ENCODE measurements at regions not wholly inside any gene's neighbourhood (a gene's known extent, or its start where the extent isn't known, plus 50 kb on each side); places are given as distances from the start of the nearest gene placed in this dataset.

DNA sequence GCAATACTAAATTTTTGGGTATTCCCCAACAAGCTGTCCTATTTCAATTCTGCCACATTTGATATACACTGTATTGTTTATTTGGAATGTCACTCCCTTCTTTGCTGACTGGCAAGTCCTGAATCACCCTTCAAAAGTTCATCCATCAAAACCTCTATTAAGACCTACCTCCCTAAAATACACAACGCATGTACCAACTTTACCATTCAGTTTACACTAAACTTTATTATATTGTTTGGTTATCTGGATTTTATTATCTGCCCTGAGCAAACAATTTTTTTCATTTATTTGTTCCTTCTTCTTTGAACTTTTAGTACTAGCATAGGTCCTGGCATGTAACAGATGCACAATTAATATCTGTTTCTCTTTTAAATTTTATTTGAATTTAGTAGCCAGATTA, 958.2 kb upstream of the ADGRB3 start:
- Histone ChIP-seq H3K9me1 (replicated peaks; ENCODE audit: control insufficient read depth, extremely low read depth, insufficient read depth, low read length) (no peaks in the 10 kb centered on the region), H2AFZ (ENCODE audit: low read depth, low read length) (no peak overlapping the region), H3K9me3 (replicated peaks; ENCODE audit: control insufficient read depth, insufficient read depth, low read length) (no peaks in the 10 kb centered on the region), H3K9ac (replicated peaks; ENCODE audit: extremely low read depth, insufficient read depth, low read length) (no peak overlapping the region), H3K79me2 (ENCODE audit: control insufficient read depth, insufficient read depth, low read length) (no peaks in the 10 kb centered on the region), H3K4me2 (ENCODE audit: insufficient read depth, low read length) (no peak overlapping the region), H3K4me1 (ENCODE audit: control insufficient read depth, extremely low read depth, insufficient read depth, low read length) (no peaks in the 10 kb centered on the region), H3K27ac (ENCODE audit: insufficient read depth, low read depth, low read length) (no peak overlapping the region), H3K4me3 (replicated peaks in 1 of 3; ENCODE audit: insufficient read depth in 1 of 3, low read depth in 1 of 3, low read length in 3 of 3) (no peak overlapping the region), H3K27me3 (ENCODE audit: control insufficient read depth in 2 of 2, insufficient read depth in 2 of 2, low read length in 2 of 2) (no peaks in the 10 kb centered on the region), H3K36me3 (ENCODE audit: control insufficient read depth in 2 of 2, extremely low read depth in 1 of 2, insufficient read depth in 2 of 2, low read length in 2 of 2) (no peaks in the 10 kb centered on the region), H4K20me1 (replicated peaks; ENCODE audit: control insufficient read depth, extremely low read depth, insufficient read depth, low read length) (no peaks in the 10 kb centered on the region)
- no peak for DNase-seq (ENCODE audit: low read depth, low spot score)
- intact Hi-C loops (cut with micrococcal nuclease) (no loop called here), dilution Hi-C loops (cut with MboI; ENCODE audit: extremely low pct_ligation_motif_present, low sequenced_read_pairs) (no loop called here)
- BruUV-seq (replicated peaks), result no TSS peak
- CTCF ChIA-PET, result interaction anchor here (1.5 kb wide), 1 partner anchor 9 kb away, joined by 3 read pairs; no protein-coding TSS in a partner anchor
- TF ChIP-seq POLR2A (IDR thresholded peaks at IDR 0.05; ENCODE audit: low read depth, low read length) (no peak), MYC (IDR thresholded peaks at IDR 0.05; ENCODE audit: low read depth, low read length) (no peak), JUN (IDR thresholded peaks at IDR 0.05; ENCODE audit: borderline replicate concordance, insufficient read depth, insufficient read length, low read depth) (no peak)
- TF ChIP-seq, protein P1, sequence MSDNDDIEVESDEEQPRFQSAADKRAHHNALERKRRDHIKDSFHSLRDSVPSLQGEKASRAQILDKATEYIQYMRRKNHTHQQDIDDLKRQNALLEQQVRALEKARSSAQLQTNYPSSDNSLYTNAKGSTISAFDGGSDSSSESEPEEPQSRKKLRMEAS (IDR thresholded peaks at IDR 0.05; ENCODE audit: insufficient read depth, insufficient read length), result no peak
- no peak for FAIRE-seq
- POLR2A ChIA-PET, result no interaction called here

DNA sequence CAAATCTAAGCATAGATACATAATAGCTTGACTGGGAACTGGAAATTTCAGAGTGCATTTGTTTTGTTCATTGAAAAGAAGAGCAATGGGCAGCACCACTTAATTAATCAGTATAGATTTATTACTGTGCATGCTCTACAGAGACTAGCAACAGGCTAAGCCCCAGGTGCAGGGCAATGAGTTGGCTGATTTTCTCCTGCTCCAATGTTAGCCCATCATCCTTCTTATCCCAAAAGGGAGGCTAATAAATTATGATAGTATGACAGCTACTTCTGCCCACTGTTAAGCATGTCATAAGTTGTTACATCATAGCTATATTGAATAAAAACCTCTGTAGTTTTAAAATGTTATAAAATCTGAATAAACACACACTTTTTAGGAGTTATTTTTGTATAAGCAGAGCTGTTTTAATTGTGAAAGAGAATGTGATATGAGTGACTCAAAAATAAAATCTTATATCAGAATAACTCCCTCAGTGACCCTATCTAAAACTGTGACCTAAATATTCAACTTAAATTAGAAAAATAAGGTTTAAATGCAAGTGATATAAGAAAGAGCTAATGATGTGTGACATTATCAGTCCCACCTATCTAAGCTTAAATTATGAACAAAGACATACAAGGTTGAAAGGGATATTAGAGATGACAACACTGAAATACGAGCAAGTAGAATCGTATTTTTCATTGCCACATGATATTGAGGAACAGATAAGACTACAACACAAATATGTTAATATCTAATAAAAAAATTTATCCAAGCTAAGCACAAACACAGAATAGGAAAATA, 967.3 kb upstream of the ADGRB3 start:
- no peak overlapping the region for H2AFZ ChIP-seq (ENCODE audit: low read depth, low read length)
- TF ChIP-seq FOS (IDR thresholded peaks at IDR 0.05; ENCODE audit: borderline replicate concordance, insufficient read depth, low read length), result no peak
- TF ChIP-seq POLR2A (IDR thresholded peaks at IDR 0.05; ENCODE audit: low read depth, low read length), result no peak
- TF ChIP-seq EZH2 (IDR thresholded peaks at IDR 0.05; ENCODE audit: borderline replicate concordance, low read depth, low read length, severe bottlenecking), result no peak
- TF ChIP-seq, protein P2, sequence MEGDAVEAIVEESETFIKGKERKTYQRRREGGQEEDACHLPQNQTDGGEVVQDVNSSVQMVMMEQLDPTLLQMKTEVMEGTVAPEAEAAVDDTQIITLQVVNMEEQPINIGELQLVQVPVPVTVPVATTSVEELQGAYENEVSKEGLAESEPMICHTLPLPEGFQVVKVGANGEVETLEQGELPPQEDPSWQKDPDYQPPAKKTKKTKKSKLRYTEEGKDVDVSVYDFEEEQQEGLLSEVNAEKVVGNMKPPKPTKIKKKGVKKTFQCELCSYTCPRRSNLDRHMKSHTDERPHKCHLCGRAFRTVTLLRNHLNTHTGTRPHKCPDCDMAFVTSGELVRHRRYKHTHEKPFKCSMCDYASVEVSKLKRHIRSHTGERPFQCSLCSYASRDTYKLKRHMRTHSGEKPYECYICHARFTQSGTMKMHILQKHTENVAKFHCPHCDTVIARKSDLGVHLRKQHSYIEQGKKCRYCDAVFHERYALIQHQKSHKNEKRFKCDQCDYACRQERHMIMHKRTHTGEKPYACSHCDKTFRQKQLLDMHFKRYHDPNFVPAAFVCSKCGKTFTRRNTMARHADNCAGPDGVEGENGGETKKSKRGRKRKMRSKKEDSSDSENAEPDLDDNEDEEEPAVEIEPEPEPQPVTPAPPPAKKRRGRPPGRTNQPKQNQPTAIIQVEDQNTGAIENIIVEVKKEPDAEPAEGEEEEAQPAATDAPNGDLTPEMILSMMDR (IDR thresholded peaks at IDR 0.05; ENCODE audit: extremely low read depth in 1 of 2, insufficient read depth in 1 of 2, low read depth in 1 of 2, low read length in 2 of 2), result no peak
- TF ChIP-seq, protein P1 (IDR thresholded peaks at IDR 0.05; ENCODE audit: insufficient read depth, insufficient read length), result no peak
- TF ChIP-seq MYC (IDR thresholded peaks at IDR 0.05; ENCODE audit: low read depth, low read length), result no peak
- TF ChIP-seq POLR2AphosphoS5 (IDR thresholded peaks at IDR 0.05; ENCODE audit: insufficient read depth, low read depth, low read length), result no peak
- FAIRE-seq, result no peak

More for the DNA sequence above, 967.3 kb upstream of the ADGRB3 start:
- no peak overlapping the region for H3K27ac ChIP-seq (ENCODE audit: insufficient read depth, low read depth, low read length)
- no peaks in the 10 kb centered on the region for H4K20me1 ChIP-seq (replicated peaks; ENCODE audit: control insufficient read depth, extremely low read depth, insufficient read depth, low read length)
- no peaks in the 10 kb centered on the region for H3K27me3 ChIP-seq (ENCODE audit: control insufficient read depth in 2 of 2, insufficient read depth in 2 of 2, low read length in 2 of 2)
- no peak overlapping the region for H3K4me2 ChIP-seq (ENCODE audit: insufficient read depth, low read length)
- H3K4me3 ChIP-seq (replicated peaks in 1 of 3; ENCODE audit: insufficient read depth in 1 of 3, low read depth in 1 of 3, low read length in 3 of 3), result no peak overlapping the region
- POLR2A ChIA-PET, result no interaction called here
- no peak for DNase-seq (ENCODE audit: low read depth, low spot score)
- H3K79me2 ChIP-seq (ENCODE audit: control insufficient read depth, insufficient read depth, low read length), result no peaks in the 10 kb centered on the region
- no peaks in the 10 kb centered on the region for H3K9me1 ChIP-seq (replicated peaks; ENCODE audit: control insufficient read depth, extremely low read depth, insufficient read depth, low read length)
- no peaks in the 10 kb centered on the region for H3K4me1 ChIP-seq (ENCODE audit: control insufficient read depth, extremely low read depth, insufficient read depth, low read length)
- no peak overlapping the region for H3K9ac ChIP-seq (replicated peaks; ENCODE audit: extremely low read depth, insufficient read depth, low read length)
- H3K36me3 ChIP-seq (ENCODE audit: control insufficient read depth in 2 of 2, extremely low read depth in 1 of 2, insufficient read depth in 2 of 2, low read length in 2 of 2), result no peaks in the 10 kb centered on the region
- CTCF ChIA-PET, result interaction anchor here (1.3 kb wide), 1 partner anchor 8 kb away, joined by 3 read pairs; no protein-coding TSS in a partner anchor
- no TSS peak for BruUV-seq (replicated peaks)
- no peaks in the 10 kb centered on the region for H3K9me3 ChIP-seq (replicated peaks; ENCODE audit: control insufficient read depth, insufficient read depth, low read length)
- intact Hi-C loops (cut with micrococcal nuclease), result no loop called here
- dilution Hi-C loops (cut with MboI; ENCODE audit: extremely low pct_ligation_motif_present, low sequenced_read_pairs), result no loop called here

Data from endothelial cell of umbilical vein (primary cell).